ENCODE measurements at regions not wholly inside any gene's neighbourhood (a gene's known extent, or its start where the extent isn't known, plus 50 kb on each side); places are given as distances from the start of the nearest gene placed in this dataset.

- H3K36me3 ChIP-seq (ENCODE audit: low read depth), result no peaks in the 10 kb centered on the region
- no peaks in the 10 kb centered on the region for H3K4me1 ChIP-seq (ENCODE audit: insufficient read depth, poor library complexity, severe bottlenecking)
- no peak overlapping the region for H3K4me3 ChIP-seq (ENCODE audit: severe bottlenecking)
- DNase-seq (ENCODE audit: low spot score) (no peak), ATAC-seq (ENCODE audit: low read depth) (no peak)
- no peak for TF ChIP-seq CTCF (IDR thresholded peaks at IDR 0.05; ENCODE audit: poor library complexity, severe bottlenecking)
- no peaks in the 10 kb centered on the region for H3K9me3 ChIP-seq (ENCODE audit: severe bottlenecking)
- no peak overlapping the region for H3K27ac ChIP-seq (ENCODE audit: poor library complexity, severe bottlenecking)
- no peaks in the 10 kb centered on the region for H3K27me3 ChIP-seq (ENCODE audit: insufficient read depth, poor library complexity, severe bottlenecking)
Observed at GRCh38 chr9:107862323-107862722, 372.8 kb upstream of the KLF4 start.

GRCh38 chr9:107861075-107861474 lies 371.5 kb upstream of the KLF4 start:
- Histone ChIP-seq H3K9me3 (ENCODE audit: severe bottlenecking) (no peaks in the 10 kb centered on the region), H3K4me3 (ENCODE audit: severe bottlenecking) (no peak overlapping the region), H3K4me1 (ENCODE audit: insufficient read depth, poor library complexity, severe bottlenecking) (no peaks in the 10 kb centered on the region), H3K27ac (ENCODE audit: poor library complexity, severe bottlenecking) (no peak overlapping the region), H3K36me3 (ENCODE audit: low read depth) (no peaks in the 10 kb centered on the region), H3K27me3 (ENCODE audit: insufficient read depth, poor library complexity, severe bottlenecking) (no peaks in the 10 kb centered on the region)
- no peak for TF ChIP-seq CTCF (IDR thresholded peaks at IDR 0.05; ENCODE audit: poor library complexity, severe bottlenecking)
- DNase-seq (ENCODE audit: low spot score) (no peak), ATAC-seq (ENCODE audit: low read depth) (no peak)

GRCh38 chr9:107858260-107858659 lies 368.7 kb upstream of the KLF4 start:
- Histone ChIP-seq H3K4me1 (ENCODE audit: insufficient read depth, poor library complexity, severe bottlenecking) (no peaks in the 10 kb centered on the region), H3K9me3 (ENCODE audit: severe bottlenecking) (peaks cover 2% of the 10 kb centered on the region), H3K4me3 (ENCODE audit: severe bottlenecking) (no peak overlapping the region), H3K27me3 (ENCODE audit: insufficient read depth, poor library complexity, severe bottlenecking) (no peaks in the 10 kb centered on the region), H3K36me3 (ENCODE audit: low read depth) (no peaks in the 10 kb centered on the region), H3K27ac (ENCODE audit: poor library complexity, severe bottlenecking) (no peak overlapping the region)
- no peak for TF ChIP-seq CTCF (IDR thresholded peaks at IDR 0.05; ENCODE audit: poor library complexity, severe bottlenecking)
- no peak for DNase-seq (ENCODE audit: low spot score)
- ATAC-seq (ENCODE audit: low read depth), result no peak

GRCh38 chr9:107856633-107857032 lies 367.1 kb upstream of the KLF4 start:
- no peaks in the 10 kb centered on the region for H3K27me3 ChIP-seq (ENCODE audit: insufficient read depth, poor library complexity, severe bottlenecking)
- H3K4me1 ChIP-seq (ENCODE audit: insufficient read depth, poor library complexity, severe bottlenecking), result no peaks in the 10 kb centered on the region
- H3K9me3 ChIP-seq (ENCODE audit: severe bottlenecking), result peaks cover 2% of the 10 kb centered on the region
- no peak overlapping the region for H3K27ac ChIP-seq (ENCODE audit: poor library complexity, severe bottlenecking)
- H3K36me3 ChIP-seq (ENCODE audit: low read depth), result no peaks in the 10 kb centered on the region
- no peak for TF ChIP-seq CTCF (IDR thresholded peaks at IDR 0.05; ENCODE audit: poor library complexity, severe bottlenecking)
- no peak for DNase-seq (ENCODE audit: low spot score)
- H3K4me3 ChIP-seq (ENCODE audit: severe bottlenecking), result no peak overlapping the region
- ATAC-seq (ENCODE audit: low read depth), result no peak

- no peaks in the 10 kb centered on the region for H3K27me3 ChIP-seq (ENCODE audit: insufficient read depth, poor library complexity, severe bottlenecking)
- ATAC-seq (ENCODE audit: low read depth) (no peak), DNase-seq (ENCODE audit: low spot score) (no peak)
- H3K4me1 ChIP-seq (ENCODE audit: insufficient read depth, poor library complexity, severe bottlenecking), result no peaks in the 10 kb centered on the region
- no peak for TF ChIP-seq CTCF (IDR thresholded peaks at IDR 0.05; ENCODE audit: poor library complexity, severe bottlenecking)
- no peak overlapping the region for H3K27ac ChIP-seq (ENCODE audit: poor library complexity, severe bottlenecking)
- peaks cover 2% of the 10 kb centered on the region for H3K9me3 ChIP-seq (ENCODE audit: severe bottlenecking)
- H3K4me3 ChIP-seq (ENCODE audit: severe bottlenecking), result no peak overlapping the region
- H3K36me3 ChIP-seq (ENCODE audit: low read depth), result no peaks in the 10 kb centered on the region
Observed at GRCh38 chr9:107855164-107855563, 365.6 kb upstream of the KLF4 start.

Data from RWPE2 (cell line).